ENCODE measurements at regions not wholly inside any gene's neighbourhood (a gene's known extent, or its start where the extent isn't known, plus 50 kb on each side); places are given as distances from the start of the nearest gene placed in this dataset.

DNA sequence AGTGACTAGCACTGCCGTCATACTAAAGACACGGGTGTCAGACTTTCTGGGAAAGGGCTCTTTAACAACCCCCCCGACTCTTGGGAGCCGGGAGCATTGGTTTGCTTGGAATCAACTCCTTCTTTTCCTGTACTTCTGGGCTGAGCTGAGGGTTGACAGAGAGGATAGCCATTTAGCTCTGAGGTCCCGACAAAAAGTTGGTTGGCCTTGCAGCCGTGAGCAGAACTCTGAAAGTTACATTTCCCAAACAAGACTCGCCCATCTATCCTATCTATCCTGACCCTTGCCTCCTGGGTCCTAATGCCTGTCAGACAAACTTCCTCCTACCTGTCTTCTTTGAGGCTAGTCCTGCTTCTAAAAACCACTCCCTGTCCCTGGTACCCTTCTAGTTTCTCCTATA, 460.8 kb upstream of the TOM1L1 start:
- no peaks in the 10 kb centered on the region for H4K20me1 ChIP-seq (ENCODE audit: low read depth, low read length)
- no peaks in the 10 kb centered on the region for H3K27me3 ChIP-seq (ENCODE audit: low read length)
- H3K79me2 ChIP-seq (ENCODE audit: insufficient read depth, low read length), result no peaks in the 10 kb centered on the region
- H3F3A ChIP-seq (ENCODE audit: insufficient read depth), result no peaks in the 10 kb centered on the region
- no peak overlapping the region for H3K4me2 ChIP-seq (ENCODE audit: low read depth, low read length, poor library complexity, severe bottlenecking)
- H3K9me3 ChIP-seq (ENCODE audit: insufficient read depth, low read length), result no peaks in the 10 kb centered on the region
- H3K36me3 ChIP-seq (ENCODE audit: low read length), result no peaks in the 10 kb centered on the region
- no peak overlapping the region for H3K27ac ChIP-seq (ENCODE audit: low read depth, low read length)
- no peaks in the 10 kb centered on the region for H3K9me2 ChIP-seq (replicated peaks; ENCODE audit: insufficient read depth, low read length)
- H3K4me3 ChIP-seq (ENCODE audit: insufficient read depth, low read length, poor library complexity, severe bottlenecking), result no peak overlapping the region
- no peak for TF ChIP-seq EZH2phosphoT487 (conservative IDR thresholded peaks at IDR 0.05; ENCODE audit: low read length)
- TF ChIP-seq, protein P1, sequence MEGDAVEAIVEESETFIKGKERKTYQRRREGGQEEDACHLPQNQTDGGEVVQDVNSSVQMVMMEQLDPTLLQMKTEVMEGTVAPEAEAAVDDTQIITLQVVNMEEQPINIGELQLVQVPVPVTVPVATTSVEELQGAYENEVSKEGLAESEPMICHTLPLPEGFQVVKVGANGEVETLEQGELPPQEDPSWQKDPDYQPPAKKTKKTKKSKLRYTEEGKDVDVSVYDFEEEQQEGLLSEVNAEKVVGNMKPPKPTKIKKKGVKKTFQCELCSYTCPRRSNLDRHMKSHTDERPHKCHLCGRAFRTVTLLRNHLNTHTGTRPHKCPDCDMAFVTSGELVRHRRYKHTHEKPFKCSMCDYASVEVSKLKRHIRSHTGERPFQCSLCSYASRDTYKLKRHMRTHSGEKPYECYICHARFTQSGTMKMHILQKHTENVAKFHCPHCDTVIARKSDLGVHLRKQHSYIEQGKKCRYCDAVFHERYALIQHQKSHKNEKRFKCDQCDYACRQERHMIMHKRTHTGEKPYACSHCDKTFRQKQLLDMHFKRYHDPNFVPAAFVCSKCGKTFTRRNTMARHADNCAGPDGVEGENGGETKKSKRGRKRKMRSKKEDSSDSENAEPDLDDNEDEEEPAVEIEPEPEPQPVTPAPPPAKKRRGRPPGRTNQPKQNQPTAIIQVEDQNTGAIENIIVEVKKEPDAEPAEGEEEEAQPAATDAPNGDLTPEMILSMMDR (IDR thresholded peaks at IDR 0.05; ENCODE audit: insufficient read depth, low read length, poor library complexity, severe bottlenecking), result no peak
- H2AFZ ChIP-seq (ENCODE audit: low read depth, low read length, severe bottlenecking), result no peak overlapping the region
- no peak overlapping the region for H3K9ac ChIP-seq (ENCODE audit: low read length)

GRCh38 chr17:54451051-54451450, 449.6 kb upstream of the TOM1L1 start:
- TF ChIP-seq EZH2phosphoT487 (conservative IDR thresholded peaks at IDR 0.05; ENCODE audit: low read length), result no peak
- TF ChIP-seq, protein P1 (IDR thresholded peaks at IDR 0.05; ENCODE audit: insufficient read depth, low read length, poor library complexity, severe bottlenecking), result no peak
- no peak overlapping the region for H3K4me3 ChIP-seq (ENCODE audit: insufficient read depth, low read length, poor library complexity, severe bottlenecking)
- H3F3A ChIP-seq (ENCODE audit: insufficient read depth), result no peaks in the 10 kb centered on the region
- H3K9me3 ChIP-seq (ENCODE audit: insufficient read depth, low read length), result peaks cover 8% of the 10 kb centered on the region; the same call in 1 of the 2 replicates
- H3K79me2 ChIP-seq (ENCODE audit: insufficient read depth, low read length), result no peaks in the 10 kb centered on the region
- H4K20me1 ChIP-seq (ENCODE audit: low read depth, low read length), result no peaks in the 10 kb centered on the region
- no peaks in the 10 kb centered on the region for H3K9me2 ChIP-seq (replicated peaks; ENCODE audit: insufficient read depth, low read length)
- H2AFZ ChIP-seq (ENCODE audit: low read depth, low read length, severe bottlenecking), result no peak overlapping the region
- H3K27me3 ChIP-seq (ENCODE audit: low read length), result no peaks in the 10 kb centered on the region
- H3K36me3 ChIP-seq (ENCODE audit: low read length), result no peaks in the 10 kb centered on the region
- H3K9ac ChIP-seq (ENCODE audit: low read length), result no peak overlapping the region
- no peak overlapping the region for H3K4me2 ChIP-seq (ENCODE audit: low read depth, low read length, poor library complexity, severe bottlenecking)
- no peak overlapping the region for H3K27ac ChIP-seq (ENCODE audit: low read depth, low read length)

- peaks cover 8% of the 10 kb centered on the region; the same call in 1 of the 2 replicates for H3K9me3 ChIP-seq (ENCODE audit: insufficient read depth, low read length)
Measured at GRCh38 chr17:54452666-54453348, 447.8 kb upstream of the TOM1L1 start.

More at GRCh38 chr17:54452666-54453348, 447.8 kb upstream of the TOM1L1 start:
- no peaks in the 10 kb centered on the region for H3F3A ChIP-seq (ENCODE audit: insufficient read depth)
- H3K27me3 ChIP-seq (ENCODE audit: low read length), result no peaks in the 10 kb centered on the region
- H3K9ac ChIP-seq (ENCODE audit: low read length), result no peak overlapping the region
- H3K27ac ChIP-seq (ENCODE audit: low read depth, low read length), result no peak overlapping the region
- no peaks in the 10 kb centered on the region for H3K9me2 ChIP-seq (replicated peaks; ENCODE audit: insufficient read depth, low read length)
- no peaks in the 10 kb centered on the region for H3K79me2 ChIP-seq (ENCODE audit: insufficient read depth, low read length)
- H3K4me2 ChIP-seq (ENCODE audit: low read depth, low read length, poor library complexity, severe bottlenecking), result no peak overlapping the region
- TF ChIP-seq, protein P1 (IDR thresholded peaks at IDR 0.05; ENCODE audit: insufficient read depth, low read length, poor library complexity, severe bottlenecking), result no peak
- H3K4me3 ChIP-seq (ENCODE audit: insufficient read depth, low read length, poor library complexity, severe bottlenecking), result no peak overlapping the region
- H4K20me1 ChIP-seq (ENCODE audit: low read depth, low read length), result no peaks in the 10 kb centered on the region
- no peak overlapping the region for H2AFZ ChIP-seq (ENCODE audit: low read depth, low read length, severe bottlenecking)
- H3K36me3 ChIP-seq (ENCODE audit: low read length), result no peaks in the 10 kb centered on the region
